Activated T-cell treated with anti-CD3 and anti-CD28 coated beads, Interleukin-2, amount 50 U/mL, for 72 hours (primary cell): ENCODE measurements at regions not wholly inside any gene's neighbourhood (a gene's known extent, or its start where the extent isn't known, plus 50 kb on each side); places are given as distances from the start of the nearest gene placed in this dataset.

Source experiments
- ATAC-seq, 2 donors: fragments of 150-1000 bp; cut with Tn5 transposase; replicated peaks in 1 of 2; 2 replicates each; pipeline ENCODE4 v1.10.0; 2021; ENCODE audit warnings: moderate library complexity in 2 of 2, mild to moderate bottlenecking in 1 of 2
- DNase-seq, 2 donors: peaks; one replicate each; pipeline ENCODE4 v3.0.0; 2021 to 2022; ENCODE audit warnings: mixed read lengths in 1 of 2
- H3K27ac Mint-ChIP-seq: one replicate; pipeline ENCODE4 v1.8.0; 2022; ENCODE audit warnings: mild to moderate bottlenecking, moderate library complexity, mixed read lengths
- H3K27me3 Mint-ChIP-seq: one replicate; pipeline ENCODE4 v1.8.0; 2022; ENCODE audit warnings: low read depth, mixed read lengths
- H3K36me3 Mint-ChIP-seq, 2 donors: one replicate each; pipeline ENCODE4 v1.8.0; 2022; ENCODE audit warnings: mixed read lengths in 2 of 2, mild to moderate bottlenecking in 1 of 2; ENCODE audit not compliant: insufficient read depth in 2 of 2
- H3K4me1 Mint-ChIP-seq: one replicate; pipeline ENCODE4 v1.8.0; 2022; ENCODE audit warnings: low read depth, mixed read lengths
- H3K4me3 Mint-ChIP-seq, 2 donors: one replicate each; pipeline ENCODE4 v1.8.0; 2022; ENCODE audit warnings: mild to moderate bottlenecking in 2 of 2, mixed read lengths in 2 of 2, moderate library complexity in 2 of 2
- H3K9me3 Mint-ChIP-seq, 2 donors: one replicate each; pipeline ENCODE4 v1.8.0; 2022; ENCODE audit warnings: mixed read lengths in 2 of 2

GRCh38 chr5:73233461-73234203 is 60.6 kb downstream of the TMEM174 start:
- Mint-ChIP-seq H3K27me3 (peaks cover 76% of the 10 kb centered on the region), H3K4me3 (peak overlapping the region; percentile 77 to 84), H3K9me3 (no peaks in the 10 kb centered on the region), H3K27ac (no peak overlapping the region), H3K36me3 (peaks cover 0 to 2% of the 10 kb centered on the region in 2 donors), H3K4me1 (peaks cover 19% of the 10 kb centered on the region)
- ATAC-seq (peak; percentile 54 to 58), DNase-seq (peak; percentile 30 to 35)

GRCh38 chr5:73233053-73233460 is 60.1 kb downstream of the TMEM174 start:
- H3K4me1 Mint-ChIP-seq: peaks cover 19% of the 10 kb centered on the region
- peaks cover 80% of the 10 kb centered on the region for H3K27me3 Mint-ChIP-seq
- no peak overlapping the region for H3K27ac Mint-ChIP-seq
- DNase-seq (no peak), ATAC-seq (no peak)
- no peaks in the 10 kb centered on the region for H3K9me3 Mint-ChIP-seq
- peaks cover 0 to 2% of the 10 kb centered on the region in 2 donors for H3K36me3 Mint-ChIP-seq
- H3K4me3 Mint-ChIP-seq: peak overlapping the region; percentile 54 to 62

- peaks cover 78% of the 10 kb centered on the region for H3K27me3 Mint-ChIP-seq
- H3K4me3 Mint-ChIP-seq: peak overlapping the region; percentile 54 to 62
- no peaks in the 10 kb centered on the region for H3K9me3 Mint-ChIP-seq
- DNase-seq (no peak), ATAC-seq (peak in 1 of 2 donors; percentile 21)
- peaks cover 19% of the 10 kb centered on the region for H3K4me1 Mint-ChIP-seq
- peaks cover 0 to 2% of the 10 kb centered on the region in 2 donors for H3K36me3 Mint-ChIP-seq
- H3K27ac Mint-ChIP-seq: no peak overlapping the region
These were observed 59.5 kb downstream of the TMEM174 start for GRCh38 chr5:73232266-73233041.

- no peaks in the 10 kb centered on the region for H3K9me3 Mint-ChIP-seq
- H3K27ac Mint-ChIP-seq: no peak overlapping the region
- peak overlapping the region in 1 of 2 donors; percentile 62 for H3K4me3 Mint-ChIP-seq
- ATAC-seq (no peak), DNase-seq (no peak)
- peaks cover 0 to 2% of the 10 kb centered on the region in 2 donors for H3K36me3 Mint-ChIP-seq
- peaks cover 78% of the 10 kb centered on the region for H3K27me3 Mint-ChIP-seq
- peaks cover 19% of the 10 kb centered on the region for H3K4me1 Mint-ChIP-seq
These were observed 58.3 kb downstream of the TMEM174 start for GRCh38 chr5:73231246-73231778.

- Mint-ChIP-seq H3K4me3 (no peak overlapping the region), H3K27ac (no peak overlapping the region), H3K27me3 (peaks cover 78% of the 10 kb centered on the region), H3K36me3 (peaks cover 0 to 2% of the 10 kb centered on the region in 2 donors), H3K4me1 (peaks cover 19% of the 10 kb centered on the region), H3K9me3 (no peaks in the 10 kb centered on the region)
- no peak for DNase-seq
- ATAC-seq: no peak
These were observed 57.6 kb downstream of the TMEM174 start for GRCh38 chr5:73230264-73231245.

GRCh38 chr5:73229271-73229670 is 56.3 kb downstream of the TMEM174 start:
- DNase-seq (no peak), ATAC-seq (no peak)
- no peak overlapping the region for H3K27ac Mint-ChIP-seq
- peaks cover 19% of the 10 kb centered on the region for H3K4me1 Mint-ChIP-seq
- H3K4me3 Mint-ChIP-seq: no peak overlapping the region
- H3K36me3 Mint-ChIP-seq: peaks cover 0 to 2% of the 10 kb centered on the region in 2 donors
- H3K27me3 Mint-ChIP-seq: peaks cover 80% of the 10 kb centered on the region
- no peaks in the 10 kb centered on the region for H3K9me3 Mint-ChIP-seq

GRCh38 chr5:73228052-73228451 is 55.1 kb downstream of the TMEM174 start:
- Mint-ChIP-seq H3K4me1 (peaks cover 18% of the 10 kb centered on the region), H3K27me3 (peaks cover 89% of the 10 kb centered on the region), H3K27ac (no peak overlapping the region), H3K9me3 (no peaks in the 10 kb centered on the region), H3K36me3 (no peaks in the 10 kb centered on the region), H3K4me3 (no peak overlapping the region)
- DNase-seq: no peak
- no peak for ATAC-seq
